GM12878 (cell line): ENCODE measurements at regions not wholly inside any gene's neighbourhood (a gene's known extent, or its start where the extent isn't known, plus 50 kb on each side); places are given as distances from the start of the nearest gene placed in this dataset.
A peak's percentile ranks its signal among the peaks of the same experiment; 100 is the strongest.

ENCODE experiments used
- ASH2L ChIP-seq: fragments of 300-600, 200-600 bp; sonication (generic); IDR thresholded peaks from 2 replicates; pipeline ENCODE4 v1.6.1; 2017; ENCODE audit warnings: low read depth, mild to moderate bottlenecking, borderline replicate concordance
- ATF3 ChIP-seq: IDR thresholded peaks from 2 replicates; pipeline ENCODE4 v1.6.1; 2011; ENCODE audit warnings: low read depth, mild to moderate bottlenecking, low read length, moderate library complexity, borderline replicate concordance; ENCODE audit errors: extremely low read depth
- DPF2 ChIP-seq: fragments of 450-650 bp; IDR thresholded peaks from 2 replicates; pipeline ENCODE4 v1.6.1; 2017; ENCODE audit warnings: mild to moderate bottlenecking
- EED ChIP-seq: sonication (generic); IDR thresholded peaks from 2 replicates; pipeline ENCODE4 v1.6.1; 2016; ENCODE audit warnings: antibody characterized with exemption, low read depth
- FOXK2 ChIP-seq: fragments of 450-650 bp; IDR thresholded peaks from 2 replicates; pipeline ENCODE4 v1.6.1; 2017; ENCODE audit warnings: mild to moderate bottlenecking, moderate library complexity
- HDAC6 ChIP-seq: fragments of 200-600 bp; sonication (generic); IDR thresholded peaks from one replicate; pipeline ENCODE4 v1.8.0; 2017; ENCODE audit warnings: antibody characterized with exemption; ENCODE audit not compliant: unreplicated experiment
- JUND ChIP-seq: IDR thresholded peaks from 2 replicates; pipeline ENCODE4 v1.6.1; 2012; ENCODE audit warnings: low read depth, mild to moderate bottlenecking, low read length, improper control_type of control experiment, moderate library complexity
- KDM1A ChIP-seq: fragments of 200-600 bp; sonication (generic); IDR thresholded peaks from 2 replicates; pipeline ENCODE4 v1.6.1; 2016; ENCODE audit warnings: borderline replicate concordance
- KLF5 ChIP-seq: fragments of 450-650 bp; IDR thresholded peaks from 2 replicates; pipeline ENCODE4 v1.6.1; 2014; ENCODE audit warnings: mild to moderate bottlenecking; ENCODE audit not compliant: partially characterized antibody
- MEF2A ChIP-seq: IDR thresholded peaks from 2 replicates; pipeline ENCODE4 v1.6.1; 2011; ENCODE audit warnings: low read depth, mild to moderate bottlenecking, low read length, moderate library complexity; ENCODE audit not compliant: insufficient read depth
- MTA2 ChIP-seq: fragments of 450-650 bp; IDR thresholded peaks from 2 replicates; pipeline ENCODE4 v1.6.1; 2016; ENCODE audit warnings: low read depth, mild to moderate bottlenecking, moderate library complexity
- MTA3 ChIP-seq: IDR thresholded peaks from 2 replicates; pipeline ENCODE4 v1.6.1; 2012; ENCODE audit warnings: low read length, inconsistent platforms, borderline replicate concordance
- NFIC ChIP-seq: IDR thresholded peaks from 2 replicates; pipeline ENCODE4 v1.6.1; 2012; ENCODE audit warnings: low read depth, mild to moderate bottlenecking, inconsistent platforms, low read length, moderate library complexity
- PML ChIP-seq: IDR thresholded peaks from 2 replicates; pipeline ENCODE4 v1.6.1; 2012; ENCODE audit warnings: low read length, inconsistent platforms
- RBBP5 ChIP-seq: fragments of 200-600 bp; sonication (generic); conservative IDR thresholded peaks from 2 replicates; pipeline ENCODE4 v1.6.1; 2016
- RELA ChIP-seq: fragments of 450-650 bp; IDR thresholded peaks from 2 replicates; pipeline ENCODE4 v1.8.0; 2014; ENCODE audit warnings: borderline replicate concordance; ENCODE audit not compliant: partially characterized antibody
- REST ChIP-seq: IDR thresholded peaks from 2 replicates; pipeline ENCODE4 v1.6.1; 2012; ENCODE audit warnings: mild to moderate bottlenecking, low read depth, low read length
- RUNX3 ChIP-seq: IDR thresholded peaks from 2 replicates; pipeline ENCODE4 v1.6.1; 2012; ENCODE audit warnings: low read length, inconsistent platforms
- SREBF1 ChIP-seq: IDR thresholded peaks from 2 replicates; pipeline ENCODE4 v1.6.1; 2012; ENCODE audit warnings: mild to moderate bottlenecking, low read length
- STAT3 ChIP-seq: IDR thresholded peaks from 2 replicates; pipeline ENCODE4 v1.6.1; 2011; ENCODE audit warnings: low read depth, low read length, improper control_type of control experiment
- SUPT20H ChIP-seq: IDR thresholded peaks from 2 replicates; pipeline ENCODE4 v1.6.1; 2011; ENCODE audit warnings: low read depth, mild to moderate bottlenecking, low read length, moderate library complexity, borderline replicate concordance; ENCODE audit not compliant: control insufficient read depth
- SUZ12 ChIP-seq: fragments of 200-600 bp; sonication (generic); IDR thresholded peaks from one replicate; pipeline ENCODE4 v1.6.1; 2018; ENCODE audit warnings: antibody characterized with exemption, mild to moderate bottlenecking; ENCODE audit not compliant: unreplicated experiment
- YY1 ChIP-seq: IDR thresholded peaks from 2 replicates; pipeline ENCODE4 v1.6.1; 2011; ENCODE audit warnings: low read depth, mild to moderate bottlenecking, low read length
- ZNF217 ChIP-seq: fragments of 450-650 bp; IDR thresholded peaks from 2 replicates; pipeline ENCODE4 v1.6.1; 2017; ENCODE audit warnings: antibody characterized with exemption, mild to moderate bottlenecking
- ZNF592 ChIP-seq: fragments of 450-650 bp; IDR thresholded peaks from 2 replicates; pipeline ENCODE4 v1.6.1; 2017; ENCODE audit warnings: mild to moderate bottlenecking, moderate library complexity

GRCh38 chr13:106373989-106374572, 161.4 kb downstream of the EFNB2 start (continued):
- TF ChIP-seq ATF3 (no peak), SUZ12 (no peak), ZNF217 (no peak), JUND (no peak), MTA2 (peak; percentile 53), KDM1A (no peak), EED (no peak; the same call in 1 of the 2 replicates), FOXK2 (no peak), STAT3 (no peak), MTA3 (no peak), YY1 (no peak), RELA (peak; percentile 95), HDAC6 (no peak), ASH2L (no peak), RUNX3 (peak; percentile 76), REST (no peak), KLF5 (no peak), MEF2A (0 out of 2 replicates have a peak, but pooled peaks have one; percentile 29), SUPT20H (no peak), SREBF1 (no peak), RBBP5 (no peak), PML (no peak), DPF2 (no peak), NFIC (0 out of 2 replicates have a peak, but pooled peaks have one; percentile 21), ZNF592 (no peak)
